ENCODE measurements at regions not wholly inside any gene's neighbourhood (a gene's known extent, or its start where the extent isn't known, plus 50 kb on each side); places are given as distances from the start of the nearest gene placed in this dataset.

- TF ChIP-seq, protein P1, sequence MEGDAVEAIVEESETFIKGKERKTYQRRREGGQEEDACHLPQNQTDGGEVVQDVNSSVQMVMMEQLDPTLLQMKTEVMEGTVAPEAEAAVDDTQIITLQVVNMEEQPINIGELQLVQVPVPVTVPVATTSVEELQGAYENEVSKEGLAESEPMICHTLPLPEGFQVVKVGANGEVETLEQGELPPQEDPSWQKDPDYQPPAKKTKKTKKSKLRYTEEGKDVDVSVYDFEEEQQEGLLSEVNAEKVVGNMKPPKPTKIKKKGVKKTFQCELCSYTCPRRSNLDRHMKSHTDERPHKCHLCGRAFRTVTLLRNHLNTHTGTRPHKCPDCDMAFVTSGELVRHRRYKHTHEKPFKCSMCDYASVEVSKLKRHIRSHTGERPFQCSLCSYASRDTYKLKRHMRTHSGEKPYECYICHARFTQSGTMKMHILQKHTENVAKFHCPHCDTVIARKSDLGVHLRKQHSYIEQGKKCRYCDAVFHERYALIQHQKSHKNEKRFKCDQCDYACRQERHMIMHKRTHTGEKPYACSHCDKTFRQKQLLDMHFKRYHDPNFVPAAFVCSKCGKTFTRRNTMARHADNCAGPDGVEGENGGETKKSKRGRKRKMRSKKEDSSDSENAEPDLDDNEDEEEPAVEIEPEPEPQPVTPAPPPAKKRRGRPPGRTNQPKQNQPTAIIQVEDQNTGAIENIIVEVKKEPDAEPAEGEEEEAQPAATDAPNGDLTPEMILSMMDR (IDR thresholded peaks at IDR 0.05; ENCODE audit: insufficient read depth, low read depth, low read length): no peak
- no peak for TF ChIP-seq EZH2 (IDR thresholded peaks at IDR 0.05; ENCODE audit: insufficient read depth, low read length)
Observed at GRCh38 chr13:97621631-97622030, 187.7 kb downstream of the RAP2A start.
